ENCODE measurements at regions not wholly inside any gene's neighbourhood (a gene's known extent, or its start where the extent isn't known, plus 50 kb on each side); places are given as distances from the start of the nearest gene placed in this dataset.

DNA sequence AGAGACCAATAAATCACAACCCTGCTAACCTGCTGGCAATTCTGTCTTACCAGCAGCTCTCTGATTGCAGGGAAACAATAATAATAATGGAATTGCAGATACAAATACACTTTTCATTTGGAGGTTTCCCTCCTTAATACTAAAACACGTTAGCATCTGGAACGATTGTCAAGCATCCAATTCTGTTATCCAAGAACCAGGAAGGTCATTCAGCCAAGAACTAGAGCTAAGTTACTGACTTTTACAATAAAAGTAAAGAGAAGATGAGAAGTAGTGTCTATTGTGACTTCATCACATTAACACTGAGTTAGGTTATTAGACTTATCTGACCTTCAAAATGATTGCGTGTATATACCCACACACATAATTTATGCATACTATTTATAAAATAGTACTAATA lies 335.6 kb downstream of the BRINP1 start:
- TF ChIP-seq EZH2 (IDR thresholded peaks at IDR 0.05; ENCODE audit: borderline replicate concordance, low read length), result no peak
- TF ChIP-seq, protein P1, sequence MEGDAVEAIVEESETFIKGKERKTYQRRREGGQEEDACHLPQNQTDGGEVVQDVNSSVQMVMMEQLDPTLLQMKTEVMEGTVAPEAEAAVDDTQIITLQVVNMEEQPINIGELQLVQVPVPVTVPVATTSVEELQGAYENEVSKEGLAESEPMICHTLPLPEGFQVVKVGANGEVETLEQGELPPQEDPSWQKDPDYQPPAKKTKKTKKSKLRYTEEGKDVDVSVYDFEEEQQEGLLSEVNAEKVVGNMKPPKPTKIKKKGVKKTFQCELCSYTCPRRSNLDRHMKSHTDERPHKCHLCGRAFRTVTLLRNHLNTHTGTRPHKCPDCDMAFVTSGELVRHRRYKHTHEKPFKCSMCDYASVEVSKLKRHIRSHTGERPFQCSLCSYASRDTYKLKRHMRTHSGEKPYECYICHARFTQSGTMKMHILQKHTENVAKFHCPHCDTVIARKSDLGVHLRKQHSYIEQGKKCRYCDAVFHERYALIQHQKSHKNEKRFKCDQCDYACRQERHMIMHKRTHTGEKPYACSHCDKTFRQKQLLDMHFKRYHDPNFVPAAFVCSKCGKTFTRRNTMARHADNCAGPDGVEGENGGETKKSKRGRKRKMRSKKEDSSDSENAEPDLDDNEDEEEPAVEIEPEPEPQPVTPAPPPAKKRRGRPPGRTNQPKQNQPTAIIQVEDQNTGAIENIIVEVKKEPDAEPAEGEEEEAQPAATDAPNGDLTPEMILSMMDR (IDR thresholded peaks at IDR 0.05; ENCODE audit: low read length), result no peak

All from OCI-LY1 (cell line).